DND-41 (cell line): ENCODE measurements at regions not wholly inside any gene's neighbourhood (a gene's known extent, or its start where the extent isn't known, plus 50 kb on each side); places are given as distances from the start of the nearest gene placed in this dataset.

ENCODE experiments used
- ATAC-seq: fragments of 200-7000 bp; cut with Tn5 transposase; 3 replicates; pipeline ENCODE4 v1.9.1; 2021; ENCODE audit warnings: low read depth; ENCODE audit not compliant: insufficient read depth
- DNase-seq: peaks from one replicate; pipeline ENCODE4 v3.0.0-alpha.2; 2020
- H2AFZ ChIP-seq: 2 replicates; pipeline ENCODE4 v1.6.0; 2012; ENCODE audit warnings: low read depth, low read length
- H3K27ac ChIP-seq: 2 replicates; pipeline ENCODE4 v1.5.1; 2012; ENCODE audit warnings: low read length, inconsistent platforms
- H3K27me3 ChIP-seq: fragments of 200-600 bp; sonication (generic); 2 replicates; pipeline ENCODE4 v1.6.0; 2012; ENCODE audit warnings: low read length, mild to moderate bottlenecking, inconsistent platforms; ENCODE audit not compliant: insufficient read depth, poor library complexity
- H3K36me3 ChIP-seq: 2 replicates; pipeline ENCODE4 v1.5.1; 2012; ENCODE audit warnings: low read length, inconsistent platforms; ENCODE audit not compliant: insufficient read depth
- H3K4me1 ChIP-seq: 2 replicates; pipeline ENCODE4 v1.5.1; 2012; ENCODE audit warnings: mild to moderate bottlenecking, low read length; ENCODE audit not compliant: insufficient read depth
- H3K4me2 ChIP-seq: 2 replicates; pipeline ENCODE4 v1.6.0; 2012; ENCODE audit warnings: mild to moderate bottlenecking, moderate library complexity, low read length, inconsistent platforms; ENCODE audit not compliant: insufficient read depth
- H3K4me3 ChIP-seq, 2 experiments: fragments of 200-600 bp in 1 of 2; shearing (Covaris generic) in 1 of 2; 2 replicates each; pipeline ENCODE4 v1.5.1; 2012 to 2016; ENCODE audit warnings: inconsistent platforms in 2 of 2, low read length in 2 of 2, mild to moderate bottlenecking in 2 of 2, low read depth in 1 of 2, moderate library complexity in 1 of 2
- H3K79me2 ChIP-seq: 2 replicates; pipeline ENCODE4 v1.6.0; 2012; ENCODE audit warnings: low read length, inconsistent platforms; ENCODE audit not compliant: insufficient read depth
- H3K9ac ChIP-seq: 2 replicates; pipeline ENCODE4 v1.6.0; 2012; ENCODE audit warnings: low read depth, mild to moderate bottlenecking, inconsistent platforms, low read length, moderate library complexity
- H3K9me3 ChIP-seq: 2 replicates; pipeline ENCODE4 v1.5.1; 2012; ENCODE audit warnings: low read length, moderate library complexity, mild to moderate bottlenecking, inconsistent platforms; ENCODE audit not compliant: insufficient read depth, severe bottlenecking
- H4K20me1 ChIP-seq: 2 replicates; pipeline ENCODE4 v1.6.0; 2012; ENCODE audit warnings: low read length; ENCODE audit not compliant: insufficient read depth
- CTCF ChIP-seq: IDR thresholded peaks from 2 replicates; pipeline ENCODE4 v1.5.1; 2012; ENCODE audit warnings: borderline replicate concordance, low read length, moderate library complexity, mild to moderate bottlenecking; ENCODE audit not compliant: poor library complexity, severe bottlenecking; ENCODE audit errors: extremely low read depth
- EZH2 ChIP-seq: IDR thresholded peaks from 3 replicates; pipeline ENCODE4 v1.6.1; 2012; ENCODE audit warnings: borderline replicate concordance, low read depth, mild to moderate bottlenecking, moderate library complexity, low read length, inconsistent platforms; ENCODE audit not compliant: severe bottlenecking

GRCh38 chr1:232386294-232386693 is 243.6 kb downstream of the SIPA1L2 start:
- no peaks in the 10 kb centered on the region for H3K9me3 ChIP-seq
- no peaks in the 10 kb centered on the region for H3K36me3 ChIP-seq
- ATAC-seq, result no peak
- no peak overlapping the region for H2AFZ ChIP-seq
- no peaks in the 10 kb centered on the region for H3K79me2 ChIP-seq
- no peaks in the 10 kb centered on the region for H3K27me3 ChIP-seq
- TF ChIP-seq EZH2 (no peak), CTCF (no peak)
- no peak for DNase-seq
- H3K4me2 ChIP-seq, result no peak overlapping the region
- H3K4me1 ChIP-seq, result no peaks in the 10 kb centered on the region
- H4K20me1 ChIP-seq, result no peaks in the 10 kb centered on the region
- no peak overlapping the region for H3K4me3 ChIP-seq
- no peak overlapping the region for H3K27ac ChIP-seq
- H3K9ac ChIP-seq, result no peak overlapping the region

- Histone ChIP-seq H3K9me3 (no peaks in the 10 kb centered on the region), H3K9ac (no peak overlapping the region), H3K4me3 (no peak overlapping the region), H3K79me2 (no peaks in the 10 kb centered on the region), H3K27me3 (no peaks in the 10 kb centered on the region), H2AFZ (no peak overlapping the region), H3K4me2 (no peak overlapping the region), H3K36me3 (no peaks in the 10 kb centered on the region), H3K4me1 (no peaks in the 10 kb centered on the region), H4K20me1 (no peaks in the 10 kb centered on the region), H3K27ac (no peak overlapping the region)
- ATAC-seq, result no peak
- TF ChIP-seq EZH2 (no peak), CTCF (no peak)
- DNase-seq, result no peak
Measured at GRCh38 chr1:232385221-232385620, 244.7 kb downstream of the SIPA1L2 start.

GRCh38 chr1:232384171-232384883 is 245.6 kb downstream of the SIPA1L2 start:
- Histone ChIP-seq H3K4me1 (no peaks in the 10 kb centered on the region), H3K79me2 (no peaks in the 10 kb centered on the region), H3K9ac (no peak overlapping the region), H3K27ac (no peak overlapping the region), H3K4me2 (no peak overlapping the region), H3K4me3 (no peak overlapping the region), H4K20me1 (no peaks in the 10 kb centered on the region), H3K36me3 (no peaks in the 10 kb centered on the region), H3K9me3 (no peaks in the 10 kb centered on the region), H2AFZ (no peak overlapping the region), H3K27me3 (no peaks in the 10 kb centered on the region)
- ATAC-seq, result no peak
- TF ChIP-seq CTCF, result no peak
- TF ChIP-seq EZH2, result no peak
- DNase-seq, result no peak
